ENCODE measurements at regions not wholly inside any gene's neighbourhood (a gene's known extent, or its start where the extent isn't known, plus 50 kb on each side); places are given as distances from the start of the nearest gene placed in this dataset.

DNA sequence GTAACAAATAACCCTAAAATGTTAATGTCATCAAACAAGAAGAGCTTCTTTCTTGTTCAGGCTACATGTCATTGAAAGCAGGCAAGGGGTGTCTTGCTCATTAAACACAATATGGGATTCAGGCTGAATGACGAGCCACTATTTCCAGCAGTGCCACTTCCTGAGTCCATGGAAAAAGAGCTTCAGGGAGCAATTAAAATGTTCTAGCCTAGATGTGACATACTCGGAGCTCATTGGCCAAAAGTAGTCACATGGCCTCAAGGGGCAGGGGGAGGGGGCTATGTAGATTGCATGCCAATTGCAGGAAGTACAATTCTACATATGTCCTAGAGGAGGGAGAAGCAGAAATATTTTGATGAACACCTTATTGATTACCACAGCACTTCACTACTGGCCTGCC lies 685.3 kb upstream of the ADGRL2 start:
- DNase-seq (no peak), ATAC-seq (ENCODE audit: poor library complexity) (no peak)
- no peaks in the 10 kb centered on the region for H3K4me1 Mint-ChIP-seq (ENCODE audit: low read depth)
- H3K27me3 ChIP-seq (ENCODE audit: control insufficient read depth in 1 of 2, insufficient read depth in 2 of 2, low read length in 2 of 2) = no peaks in the 10 kb centered on the region
- H3K4me3 Mint-ChIP-seq = no peak overlapping the region
- peaks cover 12% of the 10 kb centered on the region for H3K9me3 Mint-ChIP-seq
- TF ChIP-seq, protein P1, sequence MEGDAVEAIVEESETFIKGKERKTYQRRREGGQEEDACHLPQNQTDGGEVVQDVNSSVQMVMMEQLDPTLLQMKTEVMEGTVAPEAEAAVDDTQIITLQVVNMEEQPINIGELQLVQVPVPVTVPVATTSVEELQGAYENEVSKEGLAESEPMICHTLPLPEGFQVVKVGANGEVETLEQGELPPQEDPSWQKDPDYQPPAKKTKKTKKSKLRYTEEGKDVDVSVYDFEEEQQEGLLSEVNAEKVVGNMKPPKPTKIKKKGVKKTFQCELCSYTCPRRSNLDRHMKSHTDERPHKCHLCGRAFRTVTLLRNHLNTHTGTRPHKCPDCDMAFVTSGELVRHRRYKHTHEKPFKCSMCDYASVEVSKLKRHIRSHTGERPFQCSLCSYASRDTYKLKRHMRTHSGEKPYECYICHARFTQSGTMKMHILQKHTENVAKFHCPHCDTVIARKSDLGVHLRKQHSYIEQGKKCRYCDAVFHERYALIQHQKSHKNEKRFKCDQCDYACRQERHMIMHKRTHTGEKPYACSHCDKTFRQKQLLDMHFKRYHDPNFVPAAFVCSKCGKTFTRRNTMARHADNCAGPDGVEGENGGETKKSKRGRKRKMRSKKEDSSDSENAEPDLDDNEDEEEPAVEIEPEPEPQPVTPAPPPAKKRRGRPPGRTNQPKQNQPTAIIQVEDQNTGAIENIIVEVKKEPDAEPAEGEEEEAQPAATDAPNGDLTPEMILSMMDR (IDR thresholded peaks at IDR 0.05) = no peak
- no peaks in the 10 kb centered on the region for H3K36me3 Mint-ChIP-seq (ENCODE audit: low read depth)
- no peak overlapping the region for H3K27ac Mint-ChIP-seq
- intact Hi-C loops (cut with DNase I, micrococcal nuclease) = no loop called here
- CTCF ChIA-PET = no interaction called here
- H3K4me3 ChIP-seq (ENCODE audit: low read length) = no peak overlapping the region
- POLR2A ChIA-PET = no interaction called here
- no peaks in the 10 kb centered on the region for H3K9me3 ChIP-seq (ENCODE audit: control insufficient read depth in 1 of 2, insufficient read depth in 1 of 2, low read length in 2 of 2)
- H3K4me1 ChIP-seq (ENCODE audit: insufficient read depth, low read length) = no peaks in the 10 kb centered on the region
- no peaks in the 10 kb centered on the region for H3K27me3 Mint-ChIP-seq
- no peak overlapping the region for H3K27ac ChIP-seq (ENCODE audit: low read depth in 1 of 2, low read length in 2 of 2)
- no peaks in the 10 kb centered on the region for H3K36me3 ChIP-seq (ENCODE audit: insufficient read depth, low read length)

DNA sequence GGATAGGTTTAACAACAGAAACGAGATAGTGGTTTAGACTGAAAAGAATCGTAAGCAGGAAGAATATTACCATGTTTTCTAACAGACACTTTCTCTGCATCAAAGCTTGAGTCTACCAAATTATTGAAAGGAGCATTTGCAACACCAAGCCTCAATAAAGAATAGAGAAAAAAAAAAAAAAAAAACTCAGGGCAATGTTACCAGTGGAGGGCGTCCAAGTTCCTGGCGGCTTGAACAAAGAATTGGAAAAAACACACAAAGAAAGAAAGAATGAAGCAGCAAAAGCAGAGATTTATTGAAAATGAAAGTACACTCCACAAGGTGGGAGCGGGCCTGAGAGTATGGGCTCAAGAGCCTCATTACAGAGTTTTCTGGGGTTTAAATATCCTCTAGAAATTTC lies 686.5 kb upstream of the ADGRL2 start:
- H3K9me3 Mint-ChIP-seq = peaks cover 12% of the 10 kb centered on the region
- intact Hi-C loops (cut with DNase I, micrococcal nuclease) = no loop called here
- H3K27ac Mint-ChIP-seq = no peak overlapping the region
- Histone ChIP-seq H3K4me3 (ENCODE audit: low read length) (no peak overlapping the region), H3K27me3 (ENCODE audit: control insufficient read depth in 1 of 2, insufficient read depth in 2 of 2, low read length in 2 of 2) (no peaks in the 10 kb centered on the region), H3K36me3 (ENCODE audit: insufficient read depth, low read length) (no peaks in the 10 kb centered on the region), H3K27ac (ENCODE audit: low read depth in 1 of 2, low read length in 2 of 2) (no peak overlapping the region), H3K4me1 (ENCODE audit: insufficient read depth, low read length) (no peaks in the 10 kb centered on the region), H3K9me3 (ENCODE audit: control insufficient read depth in 1 of 2, insufficient read depth in 1 of 2, low read length in 2 of 2) (peaks cover 0 to 2% of the 10 kb centered on the region in 2 experiments)
- H3K4me3 Mint-ChIP-seq = no peak overlapping the region
- CTCF ChIA-PET = no interaction called here
- no peaks in the 10 kb centered on the region for H3K4me1 Mint-ChIP-seq (ENCODE audit: low read depth)
- DNase-seq = no peak
- no peaks in the 10 kb centered on the region for H3K36me3 Mint-ChIP-seq (ENCODE audit: low read depth)
- no peaks in the 10 kb centered on the region for H3K27me3 Mint-ChIP-seq
- POLR2A ChIA-PET = no interaction called here
- TF ChIP-seq, protein P1 (IDR thresholded peaks at IDR 0.05) = no peak
- no peak for ATAC-seq (ENCODE audit: poor library complexity)

DNA sequence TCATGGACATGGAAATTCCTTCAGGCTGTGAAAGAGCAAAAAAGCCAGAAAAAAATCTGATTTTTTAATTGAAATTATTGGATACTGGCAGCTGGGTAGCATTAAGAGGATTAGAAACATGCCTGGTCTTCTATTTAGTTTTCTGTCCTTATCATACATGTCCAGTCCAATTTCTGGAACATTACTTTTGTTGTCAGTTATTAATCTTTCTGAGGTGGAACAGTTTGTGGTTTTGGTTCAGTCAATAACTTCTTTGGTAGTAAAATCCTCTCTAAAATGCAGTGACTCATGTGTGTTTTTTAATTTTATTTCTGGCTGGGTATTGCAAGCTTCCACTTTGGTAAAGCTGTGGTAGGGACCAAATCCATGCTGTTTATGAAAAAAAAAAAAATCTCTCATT lies 687.0 kb upstream of the ADGRL2 start:
- no peak overlapping the region for H3K4me3 Mint-ChIP-seq
- DNase-seq = no peak
- CTCF ChIA-PET = no interaction called here

More for the DNA sequence above, 687.0 kb upstream of the ADGRL2 start:
- no peaks in the 10 kb centered on the region for H3K4me1 ChIP-seq (ENCODE audit: insufficient read depth, low read length)
- H3K36me3 ChIP-seq (ENCODE audit: insufficient read depth, low read length) = no peaks in the 10 kb centered on the region
- no peaks in the 10 kb centered on the region for H3K27me3 ChIP-seq (ENCODE audit: control insufficient read depth in 1 of 2, insufficient read depth in 2 of 2, low read length in 2 of 2)
- H3K27ac ChIP-seq (ENCODE audit: low read depth in 1 of 2, low read length in 2 of 2) = no peak overlapping the region
- no peaks in the 10 kb centered on the region for H3K36me3 Mint-ChIP-seq (ENCODE audit: low read depth)
- no peaks in the 10 kb centered on the region for H3K27me3 Mint-ChIP-seq
- peaks cover 0 to 7% of the 10 kb centered on the region in 2 experiments for H3K9me3 ChIP-seq (ENCODE audit: control insufficient read depth in 1 of 2, insufficient read depth in 1 of 2, low read length in 2 of 2)
- no peak overlapping the region for H3K27ac Mint-ChIP-seq
- intact Hi-C loops (cut with DNase I, micrococcal nuclease) = no loop called here
- no peak for ATAC-seq (ENCODE audit: poor library complexity)
- TF ChIP-seq, protein P1 (IDR thresholded peaks at IDR 0.05) = no peak
- peaks cover 12% of the 10 kb centered on the region for H3K9me3 Mint-ChIP-seq
- H3K4me1 Mint-ChIP-seq (ENCODE audit: low read depth) = no peaks in the 10 kb centered on the region
- H3K4me3 ChIP-seq (ENCODE audit: low read length) = no peak overlapping the region
- POLR2A ChIA-PET = no interaction called here
